HG02610 (cell line): ENCODE measurements at regions not wholly inside any gene's neighbourhood (a gene's known extent, or its start where the extent isn't known, plus 50 kb on each side); places are given as distances from the start of the nearest gene placed in this dataset.

Source experiments
- ATAC-seq: cut with Tn5 transposase; IDR thresholded peaks from one replicate; pipeline ENCODE4 v1.9.1; 2021; ENCODE audit warnings: mild to moderate bottlenecking, moderate library complexity; ENCODE audit not compliant: unreplicated experiment

- ATAC-seq, result no peak
Measured at GRCh38 chr1:87265786-87266185, 62.9 kb upstream of the LMO4 start.

- no peak for ATAC-seq
Measured at GRCh38 chr1:87268111-87268510, 60.6 kb upstream of the LMO4 start.

GRCh38 chr1:87269921-87270320 is 58.8 kb upstream of the LMO4 start:
- ATAC-seq, result no peak

- no peak for ATAC-seq
Measured at GRCh38 chr1:87273291-87273690, 55.4 kb upstream of the LMO4 start.

- ATAC-seq, result no peak
Measured at GRCh38 chr1:87274851-87275250, 53.8 kb upstream of the LMO4 start.

GRCh38 chr1:87278825-87279535 is 49.7 kb upstream of the LMO4 start:
- ATAC-seq, result no peak
